WTC11 (cell line): ENCODE measurements at regions not wholly inside any gene's neighbourhood (a gene's known extent, or its start where the extent isn't known, plus 50 kb on each side); places are given as distances from the start of the nearest gene placed in this dataset.

Experiments used
- ATAC-seq: fragments of 200-7000 bp; cut with Tn5 transposase; 2 replicates; pipeline ENCODE4 v1.10.0; 2021; ENCODE audit warnings: mild to moderate bottlenecking, moderate library complexity
- CTCF ChIA-PET: fragments of 300-600 bp; sonication (Branson Sonifier 250); formaldehyde crosslinking; loops from one replicate; lab custom pipeline; 2021; ENCODE audit warnings: antibody characterized with exemption; lab: Charles Lee
- POLR2A ChIA-PET: fragments of 350-600 bp; sonication (Branson Sonifier 250); formaldehyde crosslinking; loops from one replicate; lab custom pipeline; 2021; ENCODE audit warnings: antibody characterized with exemption; lab: Charles Lee
- DNase-seq: peaks from one replicate; pipeline ENCODE4 v3.0.0; 2021; ENCODE audit warnings: low spot score
- H3K27ac Mint-ChIP-seq: 2 replicates; pipeline ENCODE4 v1.8.0; 2021; ENCODE audit warnings: mixed read lengths
- H3K27me3 Mint-ChIP-seq: 2 replicates; pipeline ENCODE4 v1.8.0; 2021; ENCODE audit warnings: low read depth, mild to moderate bottlenecking, moderate library complexity, mixed read lengths
- H3K36me3 Mint-ChIP-seq: 2 replicates; pipeline ENCODE4 v1.8.0; 2021; ENCODE audit warnings: mixed read lengths
- H3K4me1 Mint-ChIP-seq: 2 replicates; pipeline ENCODE4 v1.8.0; 2022; ENCODE audit warnings: mixed read lengths
- H3K4me3 Mint-ChIP-seq: 2 replicates; pipeline ENCODE4 v1.8.0; 2021; ENCODE audit warnings: mild to moderate bottlenecking, moderate library complexity, mixed read lengths
- H3K9me3 Mint-ChIP-seq: 2 replicates; pipeline ENCODE4 v1.8.0; 2021; ENCODE audit warnings: mixed read lengths
- ATF6 ChIP-seq: sonication (generic); formaldehyde crosslinking; IDR thresholded peaks from 2 replicates; pipeline ENCODE4 v1.8.1; 2023; ENCODE audit warnings: mild to moderate bottlenecking, missing genetic modification reagents
- CBFB ChIP-seq: sonication (generic); formaldehyde crosslinking; IDR thresholded peaks from 2 replicates; pipeline ENCODE4 v1.8.1; 2022; ENCODE audit warnings: mild to moderate bottlenecking, low read depth, missing genetic modification reagents
- CTCF ChIP-seq: fragments of 200-600 bp; IDR thresholded peaks from 2 replicates; pipeline ENCODE4 v1.8.0; 2022; ENCODE audit warnings: antibody characterized with exemption
- ERG ChIP-seq: fragments of 250-450 bp; sonication (Bioruptor Pico); IDR thresholded peaks from 2 replicates; pipeline ENCODE4 v1.8.0; 2021; ENCODE audit warnings: mild to moderate bottlenecking
- FOXP4 ChIP-seq: sonication (generic); formaldehyde crosslinking; IDR thresholded peaks from 2 replicates; pipeline ENCODE4 v1.8.0; 2022; ENCODE audit warnings: mild to moderate bottlenecking, missing genetic modification reagents
- NFATC4 ChIP-seq: fragments of 250-450 bp; sonication (Bioruptor Pico); IDR thresholded peaks from 2 replicates; pipeline ENCODE4 v1.9.0; 2021; ENCODE audit warnings: mild to moderate bottlenecking
- NFE2L1 ChIP-seq: sonication (generic); formaldehyde crosslinking; IDR thresholded peaks from 2 replicates; pipeline ENCODE4 v1.8.1; 2023; ENCODE audit warnings: missing genetic modification reagents
- RORB ChIP-seq: fragments of 250-450 bp; sonication (Bioruptor Pico); IDR thresholded peaks from 2 replicates; pipeline ENCODE4 v1.9.0; 2021; ENCODE audit warnings: mild to moderate bottlenecking
- STAT6 ChIP-seq: sonication (generic); formaldehyde crosslinking; conservative IDR thresholded peaks from 2 replicates; pipeline ENCODE4 v1.8.1; 2023; ENCODE audit warnings: mild to moderate bottlenecking, low read depth, missing genetic modification reagents, moderate library complexity
- TP53 ChIP-seq: sonication (generic); formaldehyde crosslinking; IDR thresholded peaks from 2 replicates; pipeline ENCODE4 v1.8.1; 2023; ENCODE audit warnings: mild to moderate bottlenecking, missing genetic modification reagents
- USF2 ChIP-seq: sonication (generic); formaldehyde crosslinking; IDR thresholded peaks from 2 replicates; pipeline ENCODE4 v1.8.1; 2023; ENCODE audit warnings: mild to moderate bottlenecking, missing genetic modification reagents, moderate library complexity
- ZNF232 ChIP-seq: sonication (generic); formaldehyde crosslinking; IDR thresholded peaks from 2 replicates; pipeline ENCODE4 v1.8.0; 2022; ENCODE audit warnings: mild to moderate bottlenecking, missing genetic modification reagents
- ZNF423 ChIP-seq: fragments of 250-450 bp; sonication (Bioruptor Pico); IDR thresholded peaks from 2 replicates; pipeline ENCODE4 v2.1.2; 2022; ENCODE audit warnings: mild to moderate bottlenecking, moderate library complexity
- ZNF671 ChIP-seq: fragments of 250-450 bp; sonication (Bioruptor Pico); IDR thresholded peaks from 2 replicates; pipeline ENCODE4 v1.8.0; 2021; ENCODE audit warnings: mild to moderate bottlenecking

- Mint-ChIP-seq H3K27me3 (peaks cover 8% of the 10 kb centered on the region), H3K9me3 (no peaks in the 10 kb centered on the region), H3K4me3 (no peak overlapping the region), H3K36me3 (no peaks in the 10 kb centered on the region), H3K27ac (no peak overlapping the region), H3K4me1 (peaks cover 18% of the 10 kb centered on the region)
- peak; percentile 29; the same call in 1 of the 2 replicates for TF ChIP-seq CTCF
- TF ChIP-seq NFATC4, result no peak
- no peak for TF ChIP-seq FOXP4 (CRISPR knock-in tag)
- DNase-seq, result no peak
- CTCF ChIA-PET, result no interaction called here
- peak; percentile 100 for ATAC-seq
- POLR2A ChIA-PET, result no interaction called here
Measured at GRCh38 chr4:111798840-111799239, 346.4 kb upstream of the FAM241A start.

GRCh38 chr4:111800551-111800950 is 344.7 kb upstream of the FAM241A start:
- Mint-ChIP-seq H3K36me3 (no peaks in the 10 kb centered on the region), H3K4me3 (no peak overlapping the region)

More at GRCh38 chr4:111800551-111800950, 344.7 kb upstream of the FAM241A start:
- ChIA-PET POLR2A (no interaction called here), CTCF (interaction anchor here (0.6 kb wide), 1 partner anchor 8 kb away, joined by 3 read pairs; no protein-coding TSS in a partner anchor)
- H3K4me1 Mint-ChIP-seq, result 0 out of 2 replicates have a peak, but pooled peaks cover 5% of the 10 kb centered on the region
- TF ChIP-seq ZNF671 (no peak), STAT6 (CRISPR knock-in tag) (no peak), ERG (CRISPR knock-in tag) (no peak), ATF6 (CRISPR knock-in tag) (no peak), CBFB (no peak), TP53 (CRISPR knock-in tag) (no peak), ZNF423 (CRISPR knock-in tag) (no peak), USF2 (CRISPR knock-in tag) (no peak), FOXP4 (CRISPR knock-in tag) (no peak), RORB (CRISPR knock-in tag) (no peak), ZNF232 (no peak), NFE2L1 (no peak)
- peaks cover 24% of the 10 kb centered on the region for H3K27me3 Mint-ChIP-seq
- H3K27ac Mint-ChIP-seq, result no peak overlapping the region
- H3K9me3 Mint-ChIP-seq, result no peaks in the 10 kb centered on the region
- ATAC-seq (no peak), DNase-seq (no peak)
